ENCODE measurements at regions not wholly inside any gene's neighbourhood (a gene's known extent, or its start where the extent isn't known, plus 50 kb on each side); places are given as distances from the start of the nearest gene placed in this dataset.

DNA sequence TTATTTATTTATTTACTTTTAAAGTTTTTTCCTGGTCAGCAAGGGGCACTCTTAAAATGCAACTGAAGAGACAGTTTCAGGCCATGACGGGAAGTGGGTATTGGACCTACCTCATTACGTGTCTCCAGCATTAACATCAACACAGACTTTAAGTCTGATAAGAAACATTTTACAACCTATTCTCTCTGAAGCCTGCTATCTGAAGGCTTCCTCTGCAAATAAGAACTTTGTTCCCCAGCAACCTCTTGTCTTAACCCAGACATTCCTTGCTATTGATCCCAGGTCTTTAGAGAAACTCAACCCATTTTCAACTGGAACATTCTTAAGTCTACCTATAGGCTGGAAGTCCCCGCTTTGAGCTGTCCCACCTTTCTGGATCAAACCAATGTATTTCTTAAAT, 258.3 kb upstream of the TMPRSS15 start:
- TF ChIP-seq POLR2A (IDR thresholded peaks at IDR 0.05; ENCODE audit: low read length): no peak
- TF ChIP-seq GATA1 (IDR thresholded peaks at IDR 0.05; ENCODE audit: low read depth, low read length): no peak
